ENCODE measurements at regions not wholly inside any gene's neighbourhood (a gene's known extent, or its start where the extent isn't known, plus 50 kb on each side); places are given as distances from the start of the nearest gene placed in this dataset.

DNA sequence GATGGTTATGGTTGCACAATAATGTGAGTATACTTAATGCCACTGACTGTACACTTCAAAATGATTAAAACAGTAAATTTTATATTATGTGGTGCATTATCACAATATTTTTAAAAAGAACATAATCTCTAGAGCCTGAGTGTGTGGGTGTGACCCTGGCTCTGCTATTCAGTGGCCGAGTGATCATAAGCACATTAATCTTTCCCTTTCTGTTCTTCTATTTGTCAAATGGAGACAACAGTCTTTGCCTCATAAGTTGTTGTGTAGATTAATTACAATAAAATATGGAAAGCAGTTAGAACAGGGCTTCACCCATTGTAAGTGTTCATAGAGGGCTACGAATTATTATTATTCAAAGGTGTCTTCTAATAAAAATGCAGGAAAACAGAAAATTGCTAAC is 548.6 kb downstream of the HTR1B start:
- TF ChIP-seq, protein P1, sequence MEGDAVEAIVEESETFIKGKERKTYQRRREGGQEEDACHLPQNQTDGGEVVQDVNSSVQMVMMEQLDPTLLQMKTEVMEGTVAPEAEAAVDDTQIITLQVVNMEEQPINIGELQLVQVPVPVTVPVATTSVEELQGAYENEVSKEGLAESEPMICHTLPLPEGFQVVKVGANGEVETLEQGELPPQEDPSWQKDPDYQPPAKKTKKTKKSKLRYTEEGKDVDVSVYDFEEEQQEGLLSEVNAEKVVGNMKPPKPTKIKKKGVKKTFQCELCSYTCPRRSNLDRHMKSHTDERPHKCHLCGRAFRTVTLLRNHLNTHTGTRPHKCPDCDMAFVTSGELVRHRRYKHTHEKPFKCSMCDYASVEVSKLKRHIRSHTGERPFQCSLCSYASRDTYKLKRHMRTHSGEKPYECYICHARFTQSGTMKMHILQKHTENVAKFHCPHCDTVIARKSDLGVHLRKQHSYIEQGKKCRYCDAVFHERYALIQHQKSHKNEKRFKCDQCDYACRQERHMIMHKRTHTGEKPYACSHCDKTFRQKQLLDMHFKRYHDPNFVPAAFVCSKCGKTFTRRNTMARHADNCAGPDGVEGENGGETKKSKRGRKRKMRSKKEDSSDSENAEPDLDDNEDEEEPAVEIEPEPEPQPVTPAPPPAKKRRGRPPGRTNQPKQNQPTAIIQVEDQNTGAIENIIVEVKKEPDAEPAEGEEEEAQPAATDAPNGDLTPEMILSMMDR (IDR thresholded peaks at IDR 0.05; ENCODE audit: low read depth, low read length): no peak
- TF ChIP-seq EZH2phosphoT487 (IDR thresholded peaks at IDR 0.05; ENCODE audit: low read depth): no peak

Measured in OCI-LY3 (cell line).